ENCODE measurements at regions not wholly inside any gene's neighbourhood (a gene's known extent, or its start where the extent isn't known, plus 50 kb on each side); places are given as distances from the start of the nearest gene placed in this dataset.

DNA sequence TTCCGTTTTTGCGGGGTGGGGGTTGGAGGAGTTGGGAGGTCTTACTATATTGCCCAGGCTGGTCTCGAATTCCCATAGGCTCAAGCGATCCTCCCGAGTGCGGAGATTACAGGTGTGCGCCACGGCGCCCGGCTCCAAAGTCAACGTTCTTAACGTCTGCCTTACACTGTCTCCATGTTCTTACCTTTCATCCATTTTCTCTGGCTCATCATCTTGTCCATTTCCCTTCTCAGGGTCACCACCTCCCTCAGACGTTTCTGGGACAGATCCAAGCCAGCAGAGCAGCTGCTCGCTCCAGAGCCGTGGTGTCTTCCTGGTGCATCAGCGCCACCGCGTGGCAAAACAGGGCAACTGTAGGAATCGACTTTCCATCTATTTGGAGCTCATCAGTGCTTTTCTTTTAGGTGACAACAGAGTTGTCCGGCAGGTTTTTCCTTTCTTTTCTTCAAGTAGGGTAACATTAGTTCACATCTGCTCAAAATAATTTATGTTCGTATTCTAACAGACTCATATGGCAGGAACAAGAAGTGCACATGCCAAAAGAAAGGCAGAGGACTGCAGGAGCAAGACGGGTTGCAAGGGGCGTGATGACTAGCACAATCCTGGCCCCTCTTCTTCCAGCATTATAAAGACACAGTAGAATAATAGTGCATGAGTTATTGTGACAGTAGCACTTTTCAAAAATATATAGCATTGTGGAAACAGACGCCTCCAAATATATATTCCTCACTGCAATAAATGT lies 103.1 kb upstream of the ABCC4 start:
- H3K27me3 ChIP-seq (ENCODE audit: control insufficient read depth in 2 of 2, insufficient read depth in 2 of 2, low read length in 2 of 2), result no peaks in the 10 kb centered on the region
- ChIA-PET POLR2A (interaction anchor here (1.0 kb wide), 2 partner anchors 24 to 430 kb away, joined by 3 read pairs; no protein-coding TSS in a partner anchor), CTCF (interaction anchor here (0.6 to 13.8 kb wide), 87 partner anchors 8 to 969 kb away, joined by 3 to 633 read pairs (median 5); partner anchors contain the start of genes ABCC4 and DNAJC3)
- no peaks in the 10 kb centered on the region for H4K20me1 ChIP-seq (replicated peaks; ENCODE audit: control insufficient read depth, extremely low read depth, insufficient read depth, low read length)
- peak; percentile 95 for FAIRE-seq
- no peaks in the 10 kb centered on the region for H3K36me3 ChIP-seq (ENCODE audit: control insufficient read depth in 2 of 2, extremely low read depth in 1 of 2, insufficient read depth in 2 of 2, low read length in 2 of 2)
- H3K4me1 ChIP-seq (ENCODE audit: control insufficient read depth, extremely low read depth, insufficient read depth, low read length), result peaks cover 5% of the 10 kb centered on the region
- no peak overlapping the region for H3K9ac ChIP-seq (replicated peaks; ENCODE audit: extremely low read depth, insufficient read depth, low read length)
- H3K9me1 ChIP-seq (replicated peaks; ENCODE audit: control insufficient read depth, extremely low read depth, insufficient read depth, low read length), result no peaks in the 10 kb centered on the region
- TF ChIP-seq, protein P1, sequence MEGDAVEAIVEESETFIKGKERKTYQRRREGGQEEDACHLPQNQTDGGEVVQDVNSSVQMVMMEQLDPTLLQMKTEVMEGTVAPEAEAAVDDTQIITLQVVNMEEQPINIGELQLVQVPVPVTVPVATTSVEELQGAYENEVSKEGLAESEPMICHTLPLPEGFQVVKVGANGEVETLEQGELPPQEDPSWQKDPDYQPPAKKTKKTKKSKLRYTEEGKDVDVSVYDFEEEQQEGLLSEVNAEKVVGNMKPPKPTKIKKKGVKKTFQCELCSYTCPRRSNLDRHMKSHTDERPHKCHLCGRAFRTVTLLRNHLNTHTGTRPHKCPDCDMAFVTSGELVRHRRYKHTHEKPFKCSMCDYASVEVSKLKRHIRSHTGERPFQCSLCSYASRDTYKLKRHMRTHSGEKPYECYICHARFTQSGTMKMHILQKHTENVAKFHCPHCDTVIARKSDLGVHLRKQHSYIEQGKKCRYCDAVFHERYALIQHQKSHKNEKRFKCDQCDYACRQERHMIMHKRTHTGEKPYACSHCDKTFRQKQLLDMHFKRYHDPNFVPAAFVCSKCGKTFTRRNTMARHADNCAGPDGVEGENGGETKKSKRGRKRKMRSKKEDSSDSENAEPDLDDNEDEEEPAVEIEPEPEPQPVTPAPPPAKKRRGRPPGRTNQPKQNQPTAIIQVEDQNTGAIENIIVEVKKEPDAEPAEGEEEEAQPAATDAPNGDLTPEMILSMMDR (IDR thresholded peaks at IDR 0.05; ENCODE audit: extremely low read depth in 1 of 2, insufficient read depth in 1 of 2, low read depth in 1 of 2, low read length in 2 of 2), result peak; percentile 88 to 90
- TF ChIP-seq JUN (IDR thresholded peaks at IDR 0.05; ENCODE audit: borderline replicate concordance, insufficient read depth, insufficient read length, low read depth), result no peak
- no peaks in the 10 kb centered on the region for H3K9me3 ChIP-seq (replicated peaks; ENCODE audit: control insufficient read depth, insufficient read depth, low read length)
- DNase-seq (ENCODE audit: low read depth, low spot score), result peak; percentile 78
- peak overlapping the region; percentile 49 for H2AFZ ChIP-seq (ENCODE audit: low read depth, low read length)
- H3K27ac ChIP-seq (ENCODE audit: insufficient read depth, low read depth, low read length), result no peak overlapping the region
- dilution Hi-C loops (cut with MboI; ENCODE audit: extremely low pct_ligation_motif_present, low sequenced_read_pairs) (no loop called here), intact Hi-C loops (cut with micrococcal nuclease) (loop anchor here (1.0 to 5.0 kb wide), 9 partner anchors 24 to 967 kb away; partner anchors contain the start of gene SOX21)
- H3K4me3 ChIP-seq (replicated peaks in 1 of 3; ENCODE audit: insufficient read depth in 1 of 3, low read depth in 1 of 3, low read length in 3 of 3), result peak overlapping the region in 2 of 3 experiments; percentile 0 to 18
- BruUV-seq (replicated peaks), result no TSS peak
- no peaks in the 10 kb centered on the region for H3K79me2 ChIP-seq (ENCODE audit: control insufficient read depth, insufficient read depth, low read length)
- peak overlapping the region; percentile 42 for H3K4me2 ChIP-seq (ENCODE audit: insufficient read depth, low read length)

- Histone ChIP-seq H3K27ac (ENCODE audit: insufficient read depth, low read depth, low read length) (no peak overlapping the region), H3K9me1 (replicated peaks; ENCODE audit: control insufficient read depth, extremely low read depth, insufficient read depth, low read length) (no peaks in the 10 kb centered on the region), H3K4me3 (replicated peaks in 1 of 3; ENCODE audit: insufficient read depth in 1 of 3, low read depth in 1 of 3, low read length in 3 of 3) (no peak overlapping the region), H3K36me3 (ENCODE audit: control insufficient read depth in 2 of 2, extremely low read depth in 1 of 2, insufficient read depth in 2 of 2, low read length in 2 of 2) (no peaks in the 10 kb centered on the region), H3K9me3 (replicated peaks; ENCODE audit: control insufficient read depth, insufficient read depth, low read length) (no peaks in the 10 kb centered on the region), H3K9ac (replicated peaks; ENCODE audit: extremely low read depth, insufficient read depth, low read length) (no peak overlapping the region), H2AFZ (ENCODE audit: low read depth, low read length) (no peak overlapping the region), H3K4me1 (ENCODE audit: control insufficient read depth, extremely low read depth, insufficient read depth, low read length) (peaks cover 5% of the 10 kb centered on the region), H3K27me3 (ENCODE audit: control insufficient read depth in 2 of 2, insufficient read depth in 2 of 2, low read length in 2 of 2) (no peaks in the 10 kb centered on the region), H3K79me2 (ENCODE audit: control insufficient read depth, insufficient read depth, low read length) (no peaks in the 10 kb centered on the region), H4K20me1 (replicated peaks; ENCODE audit: control insufficient read depth, extremely low read depth, insufficient read depth, low read length) (no peaks in the 10 kb centered on the region), H3K4me2 (ENCODE audit: insufficient read depth, low read length) (no peak overlapping the region)
- ChIA-PET POLR2A (no interaction called here), CTCF (interaction anchor here (1.1 to 13.8 kb wide), 9 partner anchors 9 to 428 kb away, joined by 3 to 633 read pairs (median 8); no protein-coding TSS in a partner anchor)
- no TSS peak for BruUV-seq (replicated peaks)
- no peak for FAIRE-seq
- intact Hi-C loops (cut with micrococcal nuclease) (no loop called here), dilution Hi-C loops (cut with MboI; ENCODE audit: extremely low pct_ligation_motif_present, low sequenced_read_pairs) (no loop called here)
- TF ChIP-seq POLR2AphosphoS5 (IDR thresholded peaks at IDR 0.05; ENCODE audit: insufficient read depth, low read depth, low read length), result no peak
- TF ChIP-seq, protein P1 (IDR thresholded peaks at IDR 0.05; ENCODE audit: extremely low read depth in 1 of 2, insufficient read depth in 1 of 2, low read depth in 1 of 2, low read length in 2 of 2), result no peak
- TF ChIP-seq, protein P2, sequence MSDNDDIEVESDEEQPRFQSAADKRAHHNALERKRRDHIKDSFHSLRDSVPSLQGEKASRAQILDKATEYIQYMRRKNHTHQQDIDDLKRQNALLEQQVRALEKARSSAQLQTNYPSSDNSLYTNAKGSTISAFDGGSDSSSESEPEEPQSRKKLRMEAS (IDR thresholded peaks at IDR 0.05; ENCODE audit: insufficient read depth, insufficient read length), result no peak
- TF ChIP-seq GATA2 (IDR thresholded peaks at IDR 0.05; ENCODE audit: insufficient read depth, insufficient read length, low read depth, low read length), result no peak
- TF ChIP-seq POLR2A (IDR thresholded peaks at IDR 0.05; ENCODE audit: low read depth, low read length), result no peak
- no peak for TF ChIP-seq MYC (IDR thresholded peaks at IDR 0.05; ENCODE audit: low read depth, low read length)
- TF ChIP-seq EZH2 (IDR thresholded peaks at IDR 0.05; ENCODE audit: borderline replicate concordance, low read depth, low read length, severe bottlenecking), result no peak
- TF ChIP-seq FOS (IDR thresholded peaks at IDR 0.05; ENCODE audit: borderline replicate concordance, insufficient read depth, low read length), result no peak
- no peak for TF ChIP-seq JUN (IDR thresholded peaks at IDR 0.05; ENCODE audit: borderline replicate concordance, insufficient read depth, insufficient read length, low read depth)
- no peak for DNase-seq (ENCODE audit: low read depth, low spot score)
Observed at GRCh38 chr13:95406176-95406575, 104.9 kb upstream of the ABCC4 start.
